RWPE2 (cell line): ENCODE measurements at regions not wholly inside any gene's neighbourhood (a gene's known extent, or its start where the extent isn't known, plus 50 kb on each side); places are given as distances from the start of the nearest gene placed in this dataset.

Experiments
- ATAC-seq: fragments of 200-7000 bp; cut with Tn5 transposase; 3 replicates; pipeline ENCODE4 v1.9.1; 2021; ENCODE audit warnings: low read depth
- DNase-seq: peaks from one replicate; pipeline ENCODE4 v3.0.0-alpha.2; 2020; ENCODE audit warnings: low spot score
- H3K27ac ChIP-seq: fragments of 450-650 bp; 2 replicates; pipeline ENCODE4 v1.5.1; 2017; ENCODE audit warnings: mild to moderate bottlenecking; ENCODE audit not compliant: poor library complexity, severe bottlenecking
- H3K27me3 ChIP-seq: fragments of 250-450 bp; sonication (Bioruptor Pico); 2 replicates; pipeline ENCODE4 v1.5.1; 2021; ENCODE audit warnings: mild to moderate bottlenecking, moderate library complexity; ENCODE audit not compliant: insufficient read depth, poor library complexity, severe bottlenecking
- H3K36me3 ChIP-seq: fragments of 250-450 bp; sonication (Bioruptor Pico); 2 replicates; pipeline ENCODE4 v1.5.1; 2020; ENCODE audit warnings: low read depth, mild to moderate bottlenecking, moderate library complexity
- H3K4me1 ChIP-seq: fragments of 250-450 bp; sonication (Bioruptor Pico); 2 replicates; pipeline ENCODE4 v1.5.1; 2021; ENCODE audit warnings: mild to moderate bottlenecking, moderate library complexity; ENCODE audit not compliant: insufficient read depth, poor library complexity, severe bottlenecking
- H3K4me3 ChIP-seq: fragments of 250-450 bp; sonication (Bioruptor Pico); 2 replicates; pipeline ENCODE4 v1.5.1; 2021; ENCODE audit warnings: mild to moderate bottlenecking, moderate library complexity; ENCODE audit not compliant: severe bottlenecking
- H3K9me3 ChIP-seq: fragments of 250-450 bp; sonication (Bioruptor Pico); 2 replicates; pipeline ENCODE4 v1.5.1; 2021; ENCODE audit warnings: mild to moderate bottlenecking, moderate library complexity; ENCODE audit not compliant: severe bottlenecking
- CTCF ChIP-seq: fragments of 450-650 bp; IDR thresholded peaks from one replicate; pipeline ENCODE4 v1.5.1; 2017; ENCODE audit warnings: mild to moderate bottlenecking, moderate library complexity; ENCODE audit not compliant: poor library complexity, severe bottlenecking

- H3K27me3 ChIP-seq = no peaks in the 10 kb centered on the region
- ATAC-seq = no peak
- no peak overlapping the region for H3K4me3 ChIP-seq
- no peak for TF ChIP-seq CTCF
- H3K27ac ChIP-seq = no peak overlapping the region
- H3K9me3 ChIP-seq = no peaks in the 10 kb centered on the region
- H3K4me1 ChIP-seq = no peaks in the 10 kb centered on the region
- no peaks in the 10 kb centered on the region for H3K36me3 ChIP-seq
- DNase-seq = no peak
These were observed 1351.6 kb upstream of the NRXN1 start for GRCh38 chr2:52383541-52383940.

- no peaks in the 10 kb centered on the region for H3K9me3 ChIP-seq
- no peaks in the 10 kb centered on the region for H3K27me3 ChIP-seq
- DNase-seq (no peak), ATAC-seq (no peak)
- no peak overlapping the region for H3K27ac ChIP-seq
- H3K4me3 ChIP-seq = no peak overlapping the region
- H3K4me1 ChIP-seq = no peaks in the 10 kb centered on the region
- no peak for TF ChIP-seq CTCF
- no peaks in the 10 kb centered on the region for H3K36me3 ChIP-seq
These were observed 1337.2 kb upstream of the NRXN1 start for GRCh38 chr2:52369178-52369577.

GRCh38 chr2:52368141-52368540 is 1336.2 kb upstream of the NRXN1 start:
- Histone ChIP-seq H3K9me3 (no peaks in the 10 kb centered on the region), H3K27me3 (no peaks in the 10 kb centered on the region), H3K4me3 (no peak overlapping the region), H3K36me3 (no peaks in the 10 kb centered on the region), H3K4me1 (no peaks in the 10 kb centered on the region), H3K27ac (no peak overlapping the region)
- ATAC-seq = no peak
- no peak for DNase-seq
- TF ChIP-seq CTCF = no peak

GRCh38 chr2:52365946-52366345 is 1334.0 kb upstream of the NRXN1 start:
- no peaks in the 10 kb centered on the region for H3K27me3 ChIP-seq
- H3K9me3 ChIP-seq = no peaks in the 10 kb centered on the region
- H3K4me1 ChIP-seq = no peaks in the 10 kb centered on the region
- ATAC-seq (no peak), DNase-seq (no peak)
- no peak overlapping the region for H3K27ac ChIP-seq
- no peak for TF ChIP-seq CTCF
- H3K4me3 ChIP-seq = no peak overlapping the region
- H3K36me3 ChIP-seq = no peaks in the 10 kb centered on the region

GRCh38 chr2:52356556-52356955 is 1324.6 kb upstream of the NRXN1 start:
- Histone ChIP-seq H3K27me3 (no peaks in the 10 kb centered on the region), H3K27ac (no peak overlapping the region), H3K36me3 (no peaks in the 10 kb centered on the region), H3K9me3 (no peaks in the 10 kb centered on the region), H3K4me3 (no peak overlapping the region), H3K4me1 (no peaks in the 10 kb centered on the region)
- DNase-seq = no peak
- ATAC-seq = no peak
- TF ChIP-seq CTCF = no peak
